Smooth muscle cell (in vitro differentiated cells): ENCODE measurements at regions not wholly inside any gene's neighbourhood (a gene's known extent, or its start where the extent isn't known, plus 50 kb on each side); places are given as distances from the start of the nearest gene placed in this dataset.

Source experiments
- DNase-seq: peaks from one replicate; lab custom pipeline; 2025; ENCODE audit not compliant: unreplicated experiment; lab: John Stamatoyannopoulos, UW
- H2AFZ ChIP-seq: fragments of 200-600 bp; sonication (generic); 2 replicates; pipeline ENCODE4 v1.6.0; 2016; ENCODE audit warnings: antibody characterized with exemption, low read depth, mild to moderate bottlenecking
- H3F3A ChIP-seq: fragments of 200-600 bp; sonication (generic); 2 replicates; pipeline ENCODE4 v1.6.0; 2017; ENCODE audit warnings: antibody characterized with exemption, low read depth
- H3K27ac ChIP-seq: fragments of 200-600 bp; sonication (generic); 2 replicates; pipeline ENCODE4 v1.5.1; 2016; ENCODE audit warnings: low read depth, mild to moderate bottlenecking
- H3K27me3 ChIP-seq: fragments of 200-600 bp; sonication (generic); 2 replicates; pipeline ENCODE4 v1.6.1; 2016; ENCODE audit warnings: low read depth, mild to moderate bottlenecking
- H3K36me3 ChIP-seq: fragments of 200-600 bp; sonication (generic); 2 replicates; pipeline ENCODE4 v1.5.1; 2016; ENCODE audit warnings: low read depth
- H3K4me1 ChIP-seq: fragments of 200-600 bp; sonication (generic); 2 replicates; pipeline ENCODE4 v1.5.1; 2016; ENCODE audit warnings: low read depth
- H3K4me2 ChIP-seq: fragments of 200-600 bp; sonication (generic); 2 replicates; pipeline ENCODE4 v1.6.0; 2016; ENCODE audit warnings: mild to moderate bottlenecking
- H3K4me3 ChIP-seq: fragments of 200-600 bp; sonication (generic); 2 replicates; pipeline ENCODE4 v1.5.1; 2016; ENCODE audit warnings: mild to moderate bottlenecking
- H3K79me2 ChIP-seq: fragments of 200-600 bp; sonication (generic); 2 replicates; pipeline ENCODE4 v1.6.0; 2016; ENCODE audit warnings: low read depth, mild to moderate bottlenecking
- H3K9ac ChIP-seq: fragments of 200-600 bp; sonication (generic); 2 replicates; pipeline ENCODE4 v1.6.0; 2016; ENCODE audit warnings: low read depth
- H3K9me3 ChIP-seq: fragments of 200-600 bp; sonication (generic); replicated peaks from 2 replicates; pipeline ENCODE4 v1.5.1; 2016; ENCODE audit warnings: low read depth
- H4K20me1 ChIP-seq: fragments of 200-600 bp; sonication (generic); 2 replicates; pipeline ENCODE4 v1.6.0; 2016; ENCODE audit warnings: low read depth
- CTCF ChIP-seq: fragments of 200-600 bp; sonication (generic); IDR thresholded peaks from 2 replicates; pipeline ENCODE4 v1.5.1; 2017; ENCODE audit warnings: borderline replicate concordance, mild to moderate bottlenecking, antibody characterized with exemption; ENCODE audit not compliant: insufficient read depth, poor library complexity, severe bottlenecking
- WGBS: methylation state at CpG from one replicate; pipeline ENCODE4 v1.1.7; 2016; ENCODE audit warnings: low lambda C conversion rate; 5-methylcytosine and 5-hydroxymethylcytosine counted together

DNA sequence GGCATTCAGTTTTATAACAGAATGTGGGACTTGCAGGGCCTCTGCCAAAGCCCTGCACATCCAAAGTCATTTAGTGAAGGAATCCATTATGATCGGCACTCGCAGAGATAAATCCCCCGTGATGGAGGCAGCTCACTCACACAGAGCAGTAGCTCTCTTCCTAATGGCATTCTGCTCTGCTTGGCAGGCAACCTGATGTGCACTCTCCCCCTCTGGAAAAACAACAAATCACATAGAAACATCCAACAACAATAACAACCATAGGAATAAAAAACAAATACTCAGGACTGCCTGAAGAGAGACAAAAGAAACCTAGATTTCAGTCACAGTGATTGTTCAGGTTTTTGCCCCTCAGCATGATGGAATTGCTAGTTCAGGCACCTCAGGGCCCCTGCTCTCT, 59.7 kb downstream of the NAA11 start:
- Histone ChIP-seq H3K79me2 (no peaks in the 10 kb centered on the region), H3K27ac (no peak overlapping the region), H3K27me3 (peaks cover 47% of the 10 kb centered on the region), H3K9ac (no peak overlapping the region), H2AFZ (no peak overlapping the region), H3K4me1 (peaks cover 9% of the 10 kb centered on the region), H3K4me2 (no peak overlapping the region), H3K36me3 (no peaks in the 10 kb centered on the region), H4K20me1 (no peaks in the 10 kb centered on the region), H3K9me3 (no peaks in the 10 kb centered on the region), H3F3A (no peaks in the 10 kb centered on the region), H3K4me3 (no peak overlapping the region)
- no peak for DNase-seq
- no peak for TF ChIP-seq CTCF
- WGBS: 90% methylated on average over 3 of the region's 3 CpGs

- H3K4me2 ChIP-seq: no peak overlapping the region
- H3K27ac ChIP-seq: no peak overlapping the region
- peaks cover 8% of the 10 kb centered on the region for H3K27me3 ChIP-seq
- no peaks in the 10 kb centered on the region for H3K9me3 ChIP-seq
- no peaks in the 10 kb centered on the region for H3K36me3 ChIP-seq
- no peak overlapping the region for H3K4me3 ChIP-seq
- H4K20me1 ChIP-seq: no peaks in the 10 kb centered on the region
- WGBS: 94% methylated on average over 2 of the region's 2 CpGs
- DNase-seq: no peak
- H3F3A ChIP-seq: no peaks in the 10 kb centered on the region
- H2AFZ ChIP-seq: no peak overlapping the region
- TF ChIP-seq CTCF: no peak
- H3K9ac ChIP-seq: no peak overlapping the region
- H3K4me1 ChIP-seq: no peaks in the 10 kb centered on the region
- no peaks in the 10 kb centered on the region for H3K79me2 ChIP-seq
Observed at GRCh38 chr4:79259242-79259641, 66.6 kb downstream of the NAA11 start.

DNA sequence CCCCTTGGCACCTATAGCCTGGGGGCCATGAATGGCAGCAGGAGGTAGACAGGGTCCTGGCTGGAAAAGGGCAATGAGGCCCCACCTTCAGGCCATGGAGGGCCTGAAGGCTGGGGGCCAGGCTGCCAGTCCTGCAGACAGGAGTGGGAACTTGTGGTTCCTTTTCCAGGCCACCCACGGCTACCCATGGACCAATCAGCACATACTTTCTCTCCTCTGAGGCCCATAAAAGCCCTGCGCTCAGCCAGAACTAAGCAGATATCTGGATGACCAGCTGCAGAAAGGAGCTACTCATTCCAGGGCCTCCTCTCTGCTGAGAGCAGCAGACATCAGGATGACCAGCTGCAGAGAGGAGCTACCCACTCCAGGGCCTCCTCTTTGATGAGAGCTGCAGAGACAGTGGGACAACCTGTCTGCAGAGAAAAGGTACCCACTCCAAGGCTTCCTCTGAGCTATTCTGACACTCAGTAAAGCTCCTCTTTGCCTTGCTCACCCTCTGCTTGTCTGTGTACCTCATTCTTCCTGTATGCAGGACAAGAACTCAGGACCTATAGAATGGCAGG, 67.2 kb downstream of the NAA11 start:
- H3K4me1 ChIP-seq: no peaks in the 10 kb centered on the region
- no peak overlapping the region for H3K9ac ChIP-seq
- no peaks in the 10 kb centered on the region for H3K9me3 ChIP-seq
- no peak overlapping the region for H2AFZ ChIP-seq
- no peaks in the 10 kb centered on the region for H4K20me1 ChIP-seq
- H3F3A ChIP-seq: no peaks in the 10 kb centered on the region
- peaks cover 8% of the 10 kb centered on the region for H3K27me3 ChIP-seq
- H3K4me2 ChIP-seq: no peak overlapping the region
- no peaks in the 10 kb centered on the region for H3K79me2 ChIP-seq
- H3K27ac ChIP-seq: no peak overlapping the region
- TF ChIP-seq CTCF: no peak
- H3K36me3 ChIP-seq: no peaks in the 10 kb centered on the region
- no peak overlapping the region for H3K4me3 ChIP-seq
- 96% methylated on average over 2 of the region's 2 CpGs for WGBS
- DNase-seq: no peak

- DNase-seq: no peak
- Histone ChIP-seq H3K9ac (no peak overlapping the region), H3K4me1 (no peaks in the 10 kb centered on the region), H3K4me3 (no peak overlapping the region), H3K9me3 (no peaks in the 10 kb centered on the region), H3K27ac (no peak overlapping the region), H2AFZ (no peak overlapping the region), H3K27me3 (peaks cover 5% of the 10 kb centered on the region), H3K36me3 (no peaks in the 10 kb centered on the region), H3F3A (no peaks in the 10 kb centered on the region), H4K20me1 (no peaks in the 10 kb centered on the region), H3K79me2 (no peaks in the 10 kb centered on the region), H3K4me2 (no peak overlapping the region)
- 91% methylated on average over 5 of the region's 5 CpGs for WGBS
- no peak for TF ChIP-seq CTCF
Observed at GRCh38 chr4:79257953-79258613, 67.8 kb downstream of the NAA11 start.
